Heart right ventricle (tissue), 16 donors: ENCODE measurements at regions not wholly inside any gene's neighbourhood (a gene's known extent, or its start where the extent isn't known, plus 50 kb on each side); places are given as distances from the start of the nearest gene placed in this dataset.

Experiments used
- ATAC-seq, 8 donors: fragments of 200-7000 bp; cut with Tn5 transposase; one replicate each; pipeline ENCODE4 v1.9.1; 2020; ENCODE audit warnings: mild to moderate bottlenecking in 8 of 8, moderate library complexity in 8 of 8, moderate number of reproducible peaks in 1 of 8
- DNase-seq, 2 donors: peaks; one replicate each; pipeline ENCODE4 v3.0.0-alpha.2; 2020
- H3K27ac ChIP-seq, 10 donors: fragments of 200-600 bp; sonication (generic) in 2 of 10; one replicate each; pipeline versions ENCODE4 v1.5.0 to v1.8.0; 2020 to 2022; ENCODE audit warnings: mild to moderate bottlenecking in 3 of 10
- H3K27me3 ChIP-seq, 7 donors: fragments of 200-600 bp; one replicate each; pipeline ENCODE4 v1.8.0; 2021 to 2022; ENCODE audit warnings: mild to moderate bottlenecking in 2 of 7
- H3K36me3 ChIP-seq, 9 donors: fragments of 200-600 bp; sonication (generic) in 1 of 9; one replicate each; pipeline versions ENCODE4 v1.5.0 to v1.8.0; 2020 to 2022; ENCODE audit warnings: mild to moderate bottlenecking in 2 of 9
- H3K4me1 ChIP-seq, 9 donors: fragments of 200-600 bp; sonication (generic) in 1 of 9; one replicate each; pipeline versions ENCODE4 v1.5.0 to v1.8.0; 2020 to 2022; ENCODE audit warnings: mild to moderate bottlenecking in 4 of 9
- H3K4me3 ChIP-seq, 10 donors: fragments of 200-600 bp; sonication (generic) in 2 of 10; one replicate each; pipeline versions ENCODE4 v1.5.0 to v1.8.0; 2020 to 2022; ENCODE audit warnings: mild to moderate bottlenecking in 7 of 10, moderate library complexity in 2 of 10
- H3K9me3 ChIP-seq, 11 donors: fragments of 200-600 bp in 10 of 11; sonication (generic) in 2 of 11; one replicate each; pipeline versions ENCODE4 v1.5.0 to v1.8.0; 2013 to 2022; ENCODE audit warnings: mild to moderate bottlenecking in 2 of 11, control low read depth in 1 of 11, moderate library complexity in 1 of 11
- CTCF ChIP-seq, 9 donors: fragments of 200-600 bp; sonication (generic) in 2 of 9; IDR thresholded peaks; one replicate each; pipeline versions ENCODE4 v1.5.0 to v1.8.0; 2021 to 2022; ENCODE audit warnings: antibody characterized with exemption in 9 of 9, mild to moderate bottlenecking in 5 of 9, moderate library complexity in 1 of 9
- WGBS, 2 donors: extraction: QIAGEN DNeasy Blood & Tissue Kit; methylation state at CpG; one replicate each; pipeline ENCODE4 v1.1.7; 2013; ENCODE audit warnings: inconsistent platforms in 1 of 2; 5-methylcytosine and 5-hydroxymethylcytosine counted together
- intact Hi-C, 10 donors: fragments of 100-400 bp; cut with DNase I; formaldehyde crosslinking; loops; one replicate each; pipeline versions ENCODE4 v1.11.1 to v1.14.2; 2022
- donor health status: Arrhythmogenic right ventricular cardiomyopathy.
- donor health status: ischemic (EF 13 %, LVEDD 7.1; RV severe dilation, severe dysfunction).
- donor health status: healthy with polysubstance abuse.
- donor health status: DM: no; HTN: yes; CAD: no.
- donor health status: DM: no; HTN: no; CAD: no.
- donor health status: ischemic (EF 25% LVEDD 6.9; RV normal size, moderate dysfunction).
- donor health status: ischemic (EF 25% LVEDD 5.7; RV mildly dilated, moderate dysfunction).
- donor health status: healthy.
- donor health status: DM: yes; HTN: yes; CAD: no.
- donor health status: Ischemic cardiomyopathy.
- donor health status: ischemic (EF 35%, LVEDD 5.7; RV mildly dilated, moderate dysfunction).
- donor health status: nonischemic (EF 11% LVEDD 7.7; RV severe dilation, severe dysfunction).
- donor health status: DM: yes; HTN: yes; CAD: no.
- donor health status: PGD.
- donor health status: ischemic (EF 29% LVEDD 5.4; RV normal size, mild dysfunction).
- donor health status: nonischemic (EF 23%, LVEDD 6.1; RV moderate dilation, normal function).

GRCh38 chr6:170137176-170137891, 153.5 kb downstream of the DLL1 start:
- TF ChIP-seq CTCF (IDR thresholded peaks at IDR 0.05), result peak in 1 of 9 donors; percentile 5
- peaks cover 3 to 53% (median 38%) of the 10 kb centered on the region in 9 donors for H3K4me1 ChIP-seq
- H3K9me3 ChIP-seq, result no peaks in the 10 kb centered on the region
- DNase-seq (peak; percentile 45 to 81), ATAC-seq (peak; percentile 74 to 92 (median 84))
- H3K4me3 ChIP-seq, result peak overlapping the region in 4 of 10 donors; percentile 26 to 41 (median 38)
- intact Hi-C loops, result loop anchor here in 3 of 10 donors (5.0 to 10.0 kb wide), 3 partner anchors 93 to 155 kb away; partner anchors contain the start of gene DLL1 (in 1 of the 3)
- H3K27me3 ChIP-seq, result no peaks in the 10 kb centered on the region
- 49 to 81% methylated on average over 50 of the region's 50 CpGs for WGBS, 2 donors
- peak overlapping the region; percentile 74 to 96 (median 86) for H3K27ac ChIP-seq
- H3K36me3 ChIP-seq, result peaks cover 0 to 12% (median 0%) of the 10 kb centered on the region in 9 donors

DNA sequence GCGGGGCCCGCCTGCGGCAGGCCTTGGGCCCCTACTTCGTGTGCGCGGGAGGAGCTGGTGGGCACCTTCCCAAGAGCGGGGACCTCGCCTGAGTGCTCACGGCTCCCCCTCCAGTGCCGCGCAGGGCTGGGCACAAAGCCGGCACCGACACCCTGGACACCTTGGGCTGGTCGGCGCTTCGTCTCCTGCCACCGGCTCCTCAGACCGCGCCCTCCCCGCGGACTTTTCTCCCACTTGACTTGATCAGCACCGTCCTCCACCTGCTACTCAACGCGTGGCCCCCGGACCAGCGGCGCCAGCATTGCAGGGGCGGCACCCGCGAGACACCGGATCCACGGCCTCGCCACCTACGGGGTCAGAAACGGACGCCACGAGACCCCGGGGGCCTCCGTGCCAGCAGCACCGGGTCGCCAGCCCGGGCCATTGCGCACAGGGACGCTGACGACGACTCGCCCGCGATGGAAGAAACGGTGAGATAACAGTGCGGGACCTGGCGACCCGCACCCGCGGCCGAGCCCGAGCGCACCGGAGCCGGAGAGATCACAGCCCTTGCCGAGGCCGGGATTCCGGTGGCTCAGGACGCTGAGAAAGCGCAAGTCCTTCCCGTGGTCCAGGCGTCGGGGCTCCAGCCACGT, 154.2 kb downstream of the DLL1 start:
- peak overlapping the region in 6 of 10 donors; percentile 2 to 41 (median 26) for H3K4me3 ChIP-seq
- H3K9me3 ChIP-seq, result no peaks in the 10 kb centered on the region
- H3K4me1 ChIP-seq, result peaks cover 3 to 53% (median 38%) of the 10 kb centered on the region in 9 donors
- H3K27me3 ChIP-seq, result no peaks in the 10 kb centered on the region
- DNase-seq (no peak), ATAC-seq (peak in 1 of 8 donors; percentile 14)
- intact Hi-C loops, result loop anchor here in 3 of 10 donors (5.0 to 10.0 kb wide), 3 partner anchors 92 to 156 kb away; partner anchors contain the start of gene DLL1 (in 1 of the 3)
- peaks cover 0 to 11% (median 0%) of the 10 kb centered on the region in 9 donors for H3K36me3 ChIP-seq
- peak overlapping the region; percentile 74 to 96 (median 86) for H3K27ac ChIP-seq
- WGBS, 2 donors, result 85 to 91% methylated on average over 68 to 69 of the region's 69 CpGs
- TF ChIP-seq CTCF (IDR thresholded peaks at IDR 0.05), result no peak

- peak overlapping the region in 9 of 10 donors; percentile 74 to 96 (median 86) for H3K27ac ChIP-seq
- DNase-seq (no peak), ATAC-seq (peak in 3 of 8 donors; percentile 13 to 28 (median 23))
- H3K9me3 ChIP-seq, result no peaks in the 10 kb centered on the region
- no peak for TF ChIP-seq CTCF (IDR thresholded peaks at IDR 0.05)
- intact Hi-C loops, result loop anchor here in 3 of 10 donors (5.0 to 10.0 kb wide), 3 partner anchors 91 to 156 kb away; partner anchors contain the start of gene DLL1 (in 1 of the 3)
- no peaks in the 10 kb centered on the region for H3K27me3 ChIP-seq
- H3K4me1 ChIP-seq, result peaks cover 3 to 53% (median 38%) of the 10 kb centered on the region in 9 donors
- 76 to 86% methylated on average over 31 to 38 of the region's 38 CpGs for WGBS, 2 donors
- peaks cover 0 to 5% (median 0%) of the 10 kb centered on the region in 9 donors for H3K36me3 ChIP-seq
- peak overlapping the region in 6 of 10 donors; percentile 2 to 41 (median 26) for H3K4me3 ChIP-seq
These were observed 154.9 kb downstream of the DLL1 start for GRCh38 chr6:170135821-170136471.

GRCh38 chr6:170135461-170135820, 155.4 kb downstream of the DLL1 start:
- intact Hi-C loops, result loop anchor here in 3 of 10 donors (5.0 to 10.0 kb wide), 3 partner anchors 91 to 157 kb away; partner anchors contain the start of gene DLL1 (in 1 of the 3)
- WGBS, 2 donors, result 65 to 85% methylated on average over 16 of the region's 16 CpGs
- H3K9me3 ChIP-seq, result no peaks in the 10 kb centered on the region
- peaks cover 3 to 55% (median 38%) of the 10 kb centered on the region in 9 donors for H3K4me1 ChIP-seq
- peak overlapping the region in 7 of 10 donors; percentile 74 to 96 (median 85) for H3K27ac ChIP-seq
- H3K27me3 ChIP-seq, result no peaks in the 10 kb centered on the region
- no peak for TF ChIP-seq CTCF (IDR thresholded peaks at IDR 0.05)
- ATAC-seq (no peak), DNase-seq (no peak)
- peaks cover 0 to 5% (median 0%) of the 10 kb centered on the region in 9 donors for H3K36me3 ChIP-seq
- H3K4me3 ChIP-seq, result peak overlapping the region in 4 of 10 donors; percentile 2 to 41 (median 38)
